ENCODE measurements at regions not wholly inside any gene's neighbourhood (a gene's known extent, or its start where the extent isn't known, plus 50 kb on each side); places are given as distances from the start of the nearest gene placed in this dataset.

- no peak for TF ChIP-seq CTCF (conservative IDR thresholded peaks at IDR 0.05; ENCODE audit: low read length)
- TF ChIP-seq EZH2phosphoT487 (IDR thresholded peaks at IDR 0.05; ENCODE audit: borderline replicate concordance): no peak
Observed at GRCh38 chr1:105243969-105244368, 1494.3 kb downstream of the AMY1C start.
